Osteoblast (primary cell): ENCODE measurements at regions not wholly inside any gene's neighbourhood (a gene's known extent, or its start where the extent isn't known, plus 50 kb on each side); places are given as distances from the start of the nearest gene placed in this dataset.

Source experiments
- DNase-seq: peaks from one replicate; pipeline ENCODE4 v3.0.0; 2011; ENCODE audit warnings: low spot score, mixed read lengths; ENCODE audit not compliant: insufficient read length; ENCODE audit errors: missing footprints
- H2AFZ ChIP-seq: 2 replicates; pipeline ENCODE4 v1.6.0; 2011; ENCODE audit warnings: mild to moderate bottlenecking, low read length
- H3K27ac ChIP-seq: 2 replicates; pipeline ENCODE4 v1.5.1; 2011; ENCODE audit warnings: mild to moderate bottlenecking, low read depth, low read length, moderate library complexity
- H3K27me3 ChIP-seq: 2 replicates; pipeline ENCODE4 v1.6.0; 2012; ENCODE audit warnings: mild to moderate bottlenecking, control low read depth, inconsistent platforms, low read length, moderate library complexity; ENCODE audit not compliant: insufficient read depth
- H3K36me3 ChIP-seq: 2 replicates; pipeline ENCODE4 v1.5.1; 2011; ENCODE audit warnings: mild to moderate bottlenecking, low read length, control low read depth, moderate library complexity; ENCODE audit not compliant: insufficient read depth
- H3K4me1 ChIP-seq: 2 replicates; pipeline ENCODE4 v1.5.1; 2011; ENCODE audit warnings: mild to moderate bottlenecking, low read length, control low read depth, moderate library complexity; ENCODE audit not compliant: insufficient read depth
- H3K4me2 ChIP-seq: 2 replicates; pipeline ENCODE4 v1.6.0; 2011; ENCODE audit warnings: mild to moderate bottlenecking, low read length; ENCODE audit not compliant: insufficient read depth
- H3K4me3 ChIP-seq: fragments of 200-600 bp; sonication (generic); 3 replicates; pipeline ENCODE4 v1.5.1; 2012; ENCODE audit warnings: mild to moderate bottlenecking, low read length, inconsistent platforms; ENCODE audit not compliant: insufficient read depth
- H3K79me2 ChIP-seq: 2 replicates; pipeline ENCODE4 v1.6.0; 2012; ENCODE audit warnings: mild to moderate bottlenecking, low read length, control low read depth, inconsistent platforms; ENCODE audit not compliant: insufficient read depth
- H3K9me3 ChIP-seq: 2 replicates; pipeline ENCODE4 v1.5.1; 2011; ENCODE audit warnings: low read depth, low read length, control low read depth
- H4K20me1 ChIP-seq: 2 replicates; pipeline ENCODE4 v1.6.0; 2012; ENCODE audit warnings: mild to moderate bottlenecking, low read length, control low read depth; ENCODE audit not compliant: insufficient read depth
- TF ChIP-seq, protein P1 (sequence below): IDR thresholded peaks from 2 replicates; pipeline ENCODE4 v1.5.1; 2011; ENCODE audit warnings: mild to moderate bottlenecking, low read depth, low read length, moderate library complexity; ENCODE audit errors: extremely low read depth

DNA sequence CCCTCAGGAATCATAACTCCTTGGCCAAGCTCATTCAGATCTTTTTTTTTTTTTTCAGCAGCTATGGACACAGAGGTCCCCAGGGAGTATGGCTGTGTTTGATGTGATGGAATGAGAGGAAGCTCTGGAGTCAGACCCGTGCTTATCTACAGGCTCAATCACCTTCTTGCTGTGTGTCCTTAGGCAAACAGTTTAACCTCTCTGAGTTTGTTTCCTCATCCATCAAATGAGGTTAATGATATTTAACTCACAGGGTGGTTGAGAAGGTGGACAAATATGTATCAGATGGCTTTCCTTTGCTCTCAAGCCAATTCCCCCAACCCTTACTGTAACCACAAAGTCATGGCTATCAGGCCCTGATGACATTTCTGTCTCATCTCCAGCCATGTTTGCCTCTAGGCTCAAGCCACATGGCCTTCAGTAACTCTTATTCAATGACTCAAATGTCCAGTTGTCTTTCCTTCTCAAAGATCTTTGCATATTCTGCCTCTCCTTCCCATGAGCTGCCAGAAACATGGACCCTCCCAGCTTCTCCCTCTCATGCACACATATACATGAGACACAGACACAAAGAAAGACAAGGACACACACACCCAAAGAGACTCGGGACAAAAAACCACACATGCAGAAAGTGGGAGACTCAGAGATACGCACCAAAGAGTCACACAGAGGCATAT lies 303.5 kb upstream of the KAZN start:
- H3K4me1 ChIP-seq: peaks cover 2% of the 10 kb centered on the region
- DNase-seq: no peak
- no peaks in the 10 kb centered on the region for H3K36me3 ChIP-seq
- no peak overlapping the region for H3K27ac ChIP-seq
- H3K79me2 ChIP-seq: no peaks in the 10 kb centered on the region
- H3K9me3 ChIP-seq: no peaks in the 10 kb centered on the region
- no peak overlapping the region for H3K4me2 ChIP-seq
- no peak overlapping the region for H2AFZ ChIP-seq
- H3K4me3 ChIP-seq: no peak overlapping the region
- H3K27me3 ChIP-seq: no peaks in the 10 kb centered on the region
- no peaks in the 10 kb centered on the region for H4K20me1 ChIP-seq
- TF ChIP-seq, protein P1, sequence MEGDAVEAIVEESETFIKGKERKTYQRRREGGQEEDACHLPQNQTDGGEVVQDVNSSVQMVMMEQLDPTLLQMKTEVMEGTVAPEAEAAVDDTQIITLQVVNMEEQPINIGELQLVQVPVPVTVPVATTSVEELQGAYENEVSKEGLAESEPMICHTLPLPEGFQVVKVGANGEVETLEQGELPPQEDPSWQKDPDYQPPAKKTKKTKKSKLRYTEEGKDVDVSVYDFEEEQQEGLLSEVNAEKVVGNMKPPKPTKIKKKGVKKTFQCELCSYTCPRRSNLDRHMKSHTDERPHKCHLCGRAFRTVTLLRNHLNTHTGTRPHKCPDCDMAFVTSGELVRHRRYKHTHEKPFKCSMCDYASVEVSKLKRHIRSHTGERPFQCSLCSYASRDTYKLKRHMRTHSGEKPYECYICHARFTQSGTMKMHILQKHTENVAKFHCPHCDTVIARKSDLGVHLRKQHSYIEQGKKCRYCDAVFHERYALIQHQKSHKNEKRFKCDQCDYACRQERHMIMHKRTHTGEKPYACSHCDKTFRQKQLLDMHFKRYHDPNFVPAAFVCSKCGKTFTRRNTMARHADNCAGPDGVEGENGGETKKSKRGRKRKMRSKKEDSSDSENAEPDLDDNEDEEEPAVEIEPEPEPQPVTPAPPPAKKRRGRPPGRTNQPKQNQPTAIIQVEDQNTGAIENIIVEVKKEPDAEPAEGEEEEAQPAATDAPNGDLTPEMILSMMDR: no peak

DNA sequence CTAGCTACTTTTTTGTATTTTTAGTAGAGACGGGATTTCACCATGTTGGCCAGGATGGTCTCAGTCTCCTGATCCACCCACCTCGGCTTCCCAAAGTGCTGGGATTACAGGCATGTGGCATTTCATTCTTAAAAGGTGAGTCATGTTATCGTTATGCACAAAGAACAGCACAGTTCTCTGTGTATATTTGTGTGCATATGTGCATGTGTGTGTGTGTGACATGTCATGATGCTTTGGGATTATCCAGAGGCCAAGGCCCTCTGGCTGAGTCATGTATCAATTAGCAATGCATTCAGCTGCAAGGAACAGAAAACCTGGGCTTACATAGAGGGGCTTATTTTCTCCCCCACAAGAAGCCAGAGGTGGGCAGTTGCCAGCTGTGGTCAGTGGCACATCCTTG lies 301.7 kb upstream of the KAZN start:
- H3K4me2 ChIP-seq: no peak overlapping the region
- H3K27ac ChIP-seq: no peak overlapping the region
- no peaks in the 10 kb centered on the region for H3K9me3 ChIP-seq
- H4K20me1 ChIP-seq: no peaks in the 10 kb centered on the region
- H3K4me3 ChIP-seq: no peak overlapping the region
- H3K27me3 ChIP-seq: no peaks in the 10 kb centered on the region
- no peak for DNase-seq
- H3K36me3 ChIP-seq: no peaks in the 10 kb centered on the region
- H3K79me2 ChIP-seq: no peaks in the 10 kb centered on the region
- H3K4me1 ChIP-seq: peaks cover 2% of the 10 kb centered on the region
- TF ChIP-seq, protein P1: no peak
- H2AFZ ChIP-seq: no peak overlapping the region

DNA sequence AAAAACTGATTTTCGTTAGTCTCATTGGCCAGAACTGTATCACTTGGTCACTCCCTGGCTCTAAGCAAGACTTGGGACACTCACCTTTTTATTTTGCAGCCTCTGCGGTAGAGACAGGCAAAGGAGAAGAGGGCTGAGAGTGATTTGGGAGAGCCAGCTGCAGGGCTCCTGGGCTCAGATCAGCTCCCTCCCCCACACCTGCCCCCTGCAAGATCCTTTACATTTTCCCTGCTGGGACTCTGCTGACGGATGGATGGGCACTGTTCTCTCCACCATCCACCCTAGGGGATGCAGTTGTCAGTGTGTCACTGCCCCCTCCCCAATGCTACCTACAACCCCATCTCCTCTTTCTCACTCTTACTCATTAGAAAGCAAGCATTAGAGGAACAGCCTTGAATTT lies 301.1 kb upstream of the KAZN start:
- Histone ChIP-seq H3K4me2 (no peak overlapping the region), H3K4me3 (no peak overlapping the region), H3K36me3 (no peaks in the 10 kb centered on the region), H3K9me3 (no peaks in the 10 kb centered on the region), H3K27ac (no peak overlapping the region), H3K4me1 (peaks cover 2% of the 10 kb centered on the region), H4K20me1 (no peaks in the 10 kb centered on the region), H2AFZ (no peak overlapping the region), H3K27me3 (no peaks in the 10 kb centered on the region), H3K79me2 (no peaks in the 10 kb centered on the region)
- no peak for DNase-seq
- TF ChIP-seq, protein P1: no peak

DNA sequence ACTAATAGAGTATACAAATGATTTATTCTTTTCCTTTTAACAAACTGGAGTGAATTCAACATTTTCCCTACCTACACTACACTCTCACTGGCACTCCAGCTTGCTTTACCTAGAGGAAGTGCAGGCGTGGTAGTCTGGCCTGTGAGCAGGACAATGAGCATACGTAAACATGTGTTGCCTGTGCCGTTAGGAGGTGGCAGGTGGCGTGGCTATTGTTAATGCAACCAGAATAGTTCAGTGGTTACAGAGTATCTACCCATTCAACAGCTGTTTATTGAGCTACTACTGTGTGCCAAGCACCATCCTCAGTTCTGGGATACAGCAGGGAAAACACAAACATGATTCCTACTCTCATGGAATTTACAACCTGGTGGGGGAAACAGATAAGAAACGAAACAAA lies 299.7 kb upstream of the KAZN start:
- Histone ChIP-seq H3K4me3 (no peak overlapping the region), H3K4me2 (no peak overlapping the region), H4K20me1 (no peaks in the 10 kb centered on the region), H3K9me3 (no peaks in the 10 kb centered on the region), H3K4me1 (peaks cover 2% of the 10 kb centered on the region), H2AFZ (no peak overlapping the region), H3K79me2 (no peaks in the 10 kb centered on the region), H3K27ac (no peak overlapping the region), H3K36me3 (no peaks in the 10 kb centered on the region), H3K27me3 (no peaks in the 10 kb centered on the region)
- DNase-seq: no peak
- TF ChIP-seq, protein P1: no peak
